ENCODE measurements at regions not wholly inside any gene's neighbourhood (a gene's known extent, or its start where the extent isn't known, plus 50 kb on each side); places are given as distances from the start of the nearest gene placed in this dataset.
"Not testable (repeated sequence)": the region's sequence is repeated elsewhere in the genome, so short reads cannot be mapped to it uniquely, and the experiment has no call there.

DNA sequence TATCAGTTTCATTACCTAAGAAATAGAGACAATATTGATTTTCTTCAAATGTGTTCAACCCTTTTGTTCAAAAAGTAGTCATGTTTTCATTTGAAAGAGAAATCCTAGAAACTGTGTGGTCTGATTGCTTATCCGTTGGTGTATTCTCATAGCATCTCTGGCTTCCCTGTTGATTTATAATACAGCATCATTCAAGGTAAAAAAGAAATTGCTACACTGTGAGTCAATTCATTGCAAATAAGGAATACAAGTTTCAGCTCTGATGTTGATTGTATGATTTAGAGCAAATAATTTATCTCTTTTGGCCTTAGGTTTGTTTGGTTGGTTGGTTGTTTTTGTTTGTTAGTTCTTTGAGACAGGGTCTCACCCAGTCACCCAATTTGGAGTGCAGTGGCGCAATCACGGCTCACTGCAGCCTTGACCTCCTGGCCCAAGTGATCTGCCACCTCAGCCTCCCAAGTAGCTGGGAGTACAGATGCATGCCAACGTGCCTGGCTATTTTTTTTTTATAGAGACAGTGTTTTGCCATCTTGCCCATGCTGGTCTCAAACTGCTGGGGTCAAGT lies 185.5 kb upstream of the TNFAIP3 start:
- no peak overlapping the region for H3K4me3 Mint-ChIP-seq
- peaks cover 65% of the 10 kb centered on the region for H3K4me1 Mint-ChIP-seq (ENCODE audit: low read depth)
- peak overlapping the region; percentile 75 for H3K27ac Mint-ChIP-seq
- CTCF ChIA-PET: interaction anchor here (0.7 to 2.4 kb wide), 9 partner anchors 12 to 323 kb away, joined by 3 to 24 read pairs (median 5); partner anchors contain the start of gene TNFAIP3
- H3K9me3 Mint-ChIP-seq: peaks cover 5% of the 10 kb centered on the region
- POLR2A ChIA-PET: interaction anchor here (0.5 to 2.4 kb wide), 12 partner anchors 9 to 190 kb away, joined by 3 to 43 read pairs (median 6); partner anchors contain the start of gene TNFAIP3
- H3K27me3 Mint-ChIP-seq: peaks cover 2% of the 10 kb centered on the region
- intact Hi-C loops (cut with micrococcal nuclease): loop anchor here (1.0 kb wide), 3 partner anchors 24 to 185 kb away; no protein-coding TSS in a partner anchor
- peaks cover 2% of the 10 kb centered on the region for H3K36me3 Mint-ChIP-seq
- DNase-seq: no peak

DNA sequence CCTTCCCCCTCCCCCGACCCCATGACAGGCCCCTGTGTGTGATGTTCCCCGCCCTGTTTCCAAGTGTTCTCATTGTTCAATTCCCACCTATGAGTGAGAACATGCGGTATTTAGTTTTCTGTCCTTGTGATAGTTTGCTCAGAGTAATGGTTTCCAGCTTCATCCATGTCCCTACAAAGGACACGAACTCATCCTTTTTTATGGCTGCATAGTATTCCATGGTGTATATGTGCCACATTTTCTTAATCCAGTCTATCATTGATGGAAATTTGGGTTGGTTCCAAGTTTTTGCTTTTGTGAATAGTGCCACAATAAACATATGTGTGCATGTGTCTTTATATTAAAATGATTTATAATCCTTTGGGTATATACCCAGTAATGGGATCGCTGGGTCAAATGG lies 184.4 kb upstream of the TNFAIP3 start:
- H3K4me3 Mint-ChIP-seq; H3K27ac Mint-ChIP-seq; DNase-seq; H3K27me3 Mint-ChIP-seq; H3K9me3 Mint-ChIP-seq; intact Hi-C loops (cut with micrococcal nuclease); H3K36me3 Mint-ChIP-seq: not testable (repeated sequence)
- CTCF ChIA-PET: interaction anchor here (2.4 kb wide), 1 partner anchor 15 kb away, joined by 24 read pairs; no protein-coding TSS in a partner anchor
- POLR2A ChIA-PET: interaction anchor here (2.4 kb wide), 1 partner anchor 15 kb away, joined by 43 read pairs; no protein-coding TSS in a partner anchor
- H3K4me1 Mint-ChIP-seq (ENCODE audit: low read depth): peaks cover 64% of the 10 kb centered on the region

DNA sequence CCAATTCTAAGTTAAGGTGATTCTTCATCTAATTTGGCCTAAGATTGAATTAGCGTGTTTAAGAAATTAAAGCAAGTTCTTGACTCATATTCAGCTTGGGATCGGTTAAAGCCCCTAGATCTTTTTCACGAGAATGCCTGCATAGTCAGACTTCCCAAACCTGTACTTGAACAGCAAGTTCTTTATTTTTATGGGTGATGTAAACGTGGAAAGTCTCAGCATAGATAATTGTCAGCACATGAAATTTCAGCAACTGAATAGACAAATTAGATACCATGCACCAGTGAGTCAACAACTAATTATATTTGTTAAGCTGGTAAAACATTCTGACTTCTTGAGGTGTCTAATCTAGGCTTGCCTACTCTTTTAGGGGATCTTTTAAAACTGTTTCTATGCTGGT lies 183.1 kb upstream of the TNFAIP3 start:
- peaks cover 2% of the 10 kb centered on the region for H3K27me3 Mint-ChIP-seq
- H3K9me3 Mint-ChIP-seq: peaks cover 5% of the 10 kb centered on the region
- intact Hi-C loops (cut with micrococcal nuclease): no loop called here
- ChIA-PET POLR2A (no interaction called here), CTCF (no interaction called here)
- peaks cover 61% of the 10 kb centered on the region for H3K4me1 Mint-ChIP-seq (ENCODE audit: low read depth)
- H3K27ac Mint-ChIP-seq: no peak overlapping the region
- H3K4me3 Mint-ChIP-seq: no peak overlapping the region
- H3K36me3 Mint-ChIP-seq: peaks cover 2% of the 10 kb centered on the region
- DNase-seq: no peak

DNA sequence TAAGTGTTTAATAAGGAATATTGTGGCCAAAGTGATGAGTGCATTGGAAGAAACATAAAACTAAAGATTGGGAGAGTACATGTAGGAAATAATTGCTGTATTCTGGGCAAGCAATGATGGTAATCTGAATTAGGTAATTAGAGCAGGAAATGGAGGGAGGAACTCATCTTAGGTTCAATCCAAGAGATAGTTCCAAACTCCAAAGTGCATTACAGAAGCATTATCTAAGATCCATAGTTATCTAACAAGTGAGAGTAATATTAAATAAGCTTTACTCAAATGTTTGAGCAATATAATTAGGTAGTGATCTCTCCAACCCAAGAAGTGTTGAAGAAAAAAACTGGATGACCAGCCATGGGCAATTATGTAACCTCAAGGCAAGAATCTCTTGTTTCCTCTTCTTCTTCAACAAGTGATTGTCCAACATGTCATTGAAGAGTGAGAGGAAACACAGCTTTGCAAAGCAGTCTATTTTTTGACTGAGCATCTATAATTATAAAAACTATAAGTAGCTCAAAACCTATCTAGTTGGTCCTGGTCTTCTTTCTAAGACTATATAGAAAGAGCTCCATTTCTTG lies 181.2 kb upstream of the TNFAIP3 start:
- ChIA-PET CTCF (interaction anchor here (0.8 to 1.2 kb wide), 4 partner anchors 13 to 592 kb away, joined by 3 read pairs; no protein-coding TSS in a partner anchor), POLR2A (no interaction called here)
- Mint-ChIP-seq H3K27me3 (peaks cover 2% of the 10 kb centered on the region), H3K9me3 (peaks cover 5% of the 10 kb centered on the region), H3K36me3 (peaks cover 2% of the 10 kb centered on the region), H3K4me3 (no peak overlapping the region), H3K27ac (no peak overlapping the region), H3K4me1 (ENCODE audit: low read depth) (peaks cover 50% of the 10 kb centered on the region)
- intact Hi-C loops (cut with micrococcal nuclease): no loop called here
- no peak for DNase-seq

DNA sequence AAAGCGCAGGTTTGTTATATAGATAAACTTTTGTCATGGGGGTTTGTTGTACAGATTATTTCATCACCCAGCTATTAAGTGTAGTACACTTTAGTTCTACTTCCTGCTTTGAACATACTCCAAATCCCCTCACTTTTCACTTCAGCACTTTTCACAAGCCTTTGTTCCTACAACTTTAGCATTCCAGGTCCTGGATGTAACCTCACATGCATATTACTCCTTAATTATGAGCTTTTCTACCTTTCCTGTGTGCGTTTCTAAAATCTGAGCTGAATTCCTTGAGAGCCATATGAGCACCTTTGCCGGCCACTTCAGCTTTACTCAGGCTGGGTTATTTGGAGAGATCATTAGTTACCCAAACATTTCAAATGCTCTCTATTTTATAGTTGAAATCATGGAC lies 179.2 kb upstream of the TNFAIP3 start:
- Mint-ChIP-seq H3K27me3 (peaks cover 2% of the 10 kb centered on the region), H3K9me3 (no peaks in the 10 kb centered on the region), H3K36me3 (peaks cover 2% of the 10 kb centered on the region), H3K4me1 (ENCODE audit: low read depth) (peaks cover 37% of the 10 kb centered on the region), H3K27ac (peak overlapping the region; percentile 84), H3K4me3 (no peak overlapping the region)
- CTCF ChIA-PET: interaction anchor here (0.8 to 2.5 kb wide), 6 partner anchors 9 to 317 kb away, joined by 3 to 14 read pairs (median 3); no protein-coding TSS in a partner anchor
- POLR2A ChIA-PET: interaction anchor here (1.1 to 2.7 kb wide), 6 partner anchors 9 to 180 kb away, joined by 4 to 16 read pairs (median 6); partner anchors contain the start of gene TNFAIP3
- DNase-seq: no peak
- intact Hi-C loops (cut with micrococcal nuclease): loop anchor here (1.0 kb wide), 1 partner anchor 11 kb away; no protein-coding TSS in a partner anchor

DNA sequence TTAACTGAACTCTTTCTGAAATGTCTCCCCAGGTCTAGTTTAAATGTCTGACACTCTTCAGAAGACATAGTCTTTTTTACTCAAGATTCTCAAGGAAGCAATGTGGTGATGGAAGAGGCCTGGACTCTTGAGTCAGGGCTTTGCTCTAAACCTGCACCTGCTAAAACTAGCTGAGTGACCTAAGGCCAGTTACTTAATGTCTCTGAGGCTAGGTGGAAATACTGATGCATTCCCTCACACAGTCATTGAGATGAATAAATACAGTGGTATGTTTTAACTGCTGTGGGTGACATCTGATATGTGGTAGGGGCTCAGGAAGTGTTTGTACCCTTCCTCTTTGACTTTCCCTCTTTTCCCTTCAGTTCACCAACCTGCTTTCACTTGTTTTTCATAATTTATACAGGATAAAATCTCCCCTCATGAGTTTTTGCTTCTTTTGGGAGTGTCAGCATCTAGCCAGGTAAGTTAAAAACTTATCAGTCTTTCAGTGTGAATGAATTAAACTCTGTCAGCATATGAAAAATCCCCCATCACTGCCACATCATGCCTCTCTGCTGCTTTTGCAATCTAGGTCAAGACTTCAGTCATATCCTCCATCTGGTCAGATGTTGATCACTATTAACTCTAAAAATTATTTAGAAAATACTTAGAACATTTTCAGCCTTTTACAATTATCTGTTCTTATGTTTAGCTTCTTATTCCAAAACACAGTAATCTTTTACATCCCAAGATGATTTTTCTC lies 178.7 kb upstream of the TNFAIP3 start:
- DNase-seq: no peak
- Mint-ChIP-seq H3K27me3 (peaks cover 4% of the 10 kb centered on the region), H3K9me3 (no peaks in the 10 kb centered on the region), H3K27ac (peak overlapping the region; percentile 84), H3K36me3 (no peaks in the 10 kb centered on the region), H3K4me1 (ENCODE audit: low read depth) (peaks cover 40% of the 10 kb centered on the region), H3K4me3 (no peak overlapping the region)
- ChIA-PET POLR2A (interaction anchor here (1.1 to 2.7 kb wide), 6 partner anchors 9 to 179 kb away, joined by 4 to 16 read pairs (median 6); partner anchors contain the start of gene TNFAIP3), CTCF (interaction anchor here (0.8 to 2.5 kb wide), 7 partner anchors 10 to 316 kb away, joined by 3 to 14 read pairs (median 3); partner anchors contain the start of gene TNFAIP3)
- intact Hi-C loops (cut with micrococcal nuclease): loop anchor here (1.0 kb wide), 1 partner anchor 11 kb away; no protein-coding TSS in a partner anchor

DNA sequence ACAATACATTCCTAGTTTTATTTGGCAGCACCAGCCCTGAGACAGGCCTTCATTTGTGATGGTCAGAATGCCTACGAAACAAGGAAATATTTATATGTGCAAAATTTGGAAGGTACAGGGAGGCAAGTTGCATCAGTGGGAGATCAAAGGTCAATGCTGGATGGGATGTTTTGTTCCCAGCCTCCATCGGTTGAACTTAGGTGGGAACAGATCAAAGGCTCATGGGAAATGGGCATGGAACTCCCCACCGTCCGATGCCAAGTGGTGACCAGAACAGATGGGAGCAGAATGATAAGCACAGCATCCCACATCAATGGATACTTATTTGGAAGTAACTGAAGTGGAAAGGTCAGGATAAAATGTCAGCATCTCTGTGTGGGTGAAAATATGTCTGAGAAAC lies 177.7 kb upstream of the TNFAIP3 start:
- no peak overlapping the region for H3K4me3 Mint-ChIP-seq
- POLR2A ChIA-PET: interaction anchor here (2.7 kb wide), 1 partner anchor 10 kb away, joined by 16 read pairs; no protein-coding TSS in a partner anchor
- H3K4me1 Mint-ChIP-seq (ENCODE audit: low read depth): peaks cover 45% of the 10 kb centered on the region
- H3K36me3 Mint-ChIP-seq: no peaks in the 10 kb centered on the region
- intact Hi-C loops (cut with micrococcal nuclease): no loop called here
- peaks cover 4% of the 10 kb centered on the region for H3K27me3 Mint-ChIP-seq
- no peaks in the 10 kb centered on the region for H3K9me3 Mint-ChIP-seq
- H3K27ac Mint-ChIP-seq: peak overlapping the region; percentile 84
- CTCF ChIA-PET: interaction anchor here (2.5 kb wide), 1 partner anchor 9 kb away, joined by 14 read pairs; no protein-coding TSS in a partner anchor
- no peak for DNase-seq

DNA sequence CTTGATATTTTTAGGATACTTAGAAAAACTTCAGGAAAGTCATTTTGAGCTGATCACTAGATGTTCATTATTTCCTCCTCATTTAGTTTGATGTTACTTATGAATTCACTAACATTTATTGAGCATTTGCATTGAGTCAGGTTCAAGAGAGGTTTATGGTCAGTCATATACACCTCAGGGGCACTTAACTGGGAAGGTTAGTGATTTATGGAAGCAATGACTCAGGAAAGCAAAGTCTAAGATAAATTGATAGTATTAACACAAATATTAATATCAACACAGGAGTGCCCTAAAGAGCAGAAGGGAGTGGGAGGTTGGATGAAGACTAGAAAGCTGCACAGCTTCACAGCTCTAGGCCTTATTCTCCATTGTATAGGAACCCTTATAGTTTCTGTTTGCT lies 177.0 kb upstream of the TNFAIP3 start:
- Mint-ChIP-seq H3K9me3 (no peaks in the 10 kb centered on the region), H3K4me1 (ENCODE audit: low read depth) (peaks cover 40% of the 10 kb centered on the region), H3K27ac (no peak overlapping the region), H3K27me3 (peaks cover 4% of the 10 kb centered on the region), H3K36me3 (no peaks in the 10 kb centered on the region), H3K4me3 (no peak overlapping the region)
- no peak for DNase-seq
- intact Hi-C loops (cut with micrococcal nuclease): no loop called here
- ChIA-PET POLR2A (interaction anchor here (2.0 kb wide), 1 partner anchor 9 kb away, joined by 7 read pairs; no protein-coding TSS in a partner anchor), CTCF (no interaction called here)

DNA sequence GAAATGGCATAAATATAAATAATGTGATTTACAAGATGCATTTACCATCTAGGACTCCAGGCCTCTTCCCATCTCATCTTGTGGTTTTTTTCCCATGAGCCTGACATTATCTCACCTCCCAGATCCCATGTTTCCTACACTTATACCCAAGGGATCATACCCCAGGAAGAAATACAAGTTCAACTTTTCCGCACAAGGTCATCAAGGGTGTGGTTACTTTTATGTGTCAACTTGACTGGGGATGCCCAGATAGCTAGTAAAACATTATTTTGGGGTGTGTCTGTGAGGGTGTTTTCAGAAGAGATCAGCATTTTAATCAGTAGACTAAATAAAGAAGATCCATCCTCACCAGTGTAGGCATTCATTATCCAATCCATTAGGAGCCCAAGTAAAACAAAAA lies 176.3 kb upstream of the TNFAIP3 start:
- no peak for DNase-seq
- Mint-ChIP-seq H3K36me3 (no peaks in the 10 kb centered on the region), H3K27me3 (peaks cover 4% of the 10 kb centered on the region), H3K4me3 (no peak overlapping the region), H3K27ac (no peak overlapping the region), H3K4me1 (ENCODE audit: low read depth) (peaks cover 45% of the 10 kb centered on the region), H3K9me3 (no peaks in the 10 kb centered on the region)
- ChIA-PET CTCF (interaction anchor here (0.6 to 1.6 kb wide), 3 partner anchors 58 to 425 kb away, joined by 3 to 4 read pairs (median 3); no protein-coding TSS in a partner anchor), POLR2A (interaction anchor here (2.0 kb wide), 1 partner anchor 10 kb away, joined by 7 read pairs; no protein-coding TSS in a partner anchor)
- intact Hi-C loops (cut with micrococcal nuclease): no loop called here

DNA sequence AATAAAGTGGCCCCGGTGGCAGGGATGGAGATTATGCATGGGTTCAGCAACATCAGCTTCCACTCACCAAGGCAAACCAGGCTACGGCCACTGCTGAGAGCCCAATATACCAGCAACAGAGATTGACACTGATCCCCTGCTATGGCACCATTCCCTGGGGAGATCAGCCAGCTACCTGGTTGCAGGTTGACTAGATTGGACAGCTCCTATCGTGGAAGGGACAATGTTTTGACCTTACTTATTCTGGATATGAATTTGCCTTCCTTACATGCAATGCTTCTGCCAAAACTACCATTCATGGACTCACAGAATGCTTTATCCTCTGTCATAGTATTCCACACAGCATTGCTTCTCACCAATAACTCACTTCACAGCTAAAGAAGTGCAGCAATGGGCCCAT lies 174.8 kb upstream of the TNFAIP3 start:
- DNase-seq: no peak
- H3K36me3 Mint-ChIP-seq: no peaks in the 10 kb centered on the region
- H3K4me3 Mint-ChIP-seq: no peak overlapping the region
- H3K27me3 Mint-ChIP-seq: peaks cover 1% of the 10 kb centered on the region
- no peaks in the 10 kb centered on the region for H3K9me3 Mint-ChIP-seq
- peaks cover 43% of the 10 kb centered on the region for H3K4me1 Mint-ChIP-seq (ENCODE audit: low read depth)
- POLR2A ChIA-PET: no interaction called here
- intact Hi-C loops (cut with micrococcal nuclease): no loop called here
- H3K27ac Mint-ChIP-seq: no peak overlapping the region
- CTCF ChIA-PET: interaction anchor here (0.7 to 3.0 kb wide), 3 partner anchors 12 to 424 kb away, joined by 3 to 11 read pairs (median 4); no protein-coding TSS in a partner anchor

DNA sequence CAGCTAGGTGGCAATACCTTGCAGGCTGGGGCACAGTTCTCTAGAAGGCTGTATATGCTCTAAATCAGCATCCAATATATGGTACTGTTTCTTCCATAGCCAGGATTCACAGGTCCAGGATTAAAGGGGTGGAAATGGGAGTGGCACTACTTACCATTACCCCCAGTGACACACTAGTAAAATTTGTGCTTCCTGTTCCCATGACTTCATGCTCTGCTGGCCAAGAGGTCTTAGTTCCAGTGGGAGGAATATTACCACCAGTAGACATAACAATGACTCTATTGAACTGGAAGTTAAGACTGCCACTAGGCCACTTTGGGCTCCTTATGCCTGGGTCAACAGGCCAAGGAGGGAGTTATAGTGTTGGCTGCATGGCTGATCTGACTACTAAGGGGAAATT lies 174.3 kb upstream of the TNFAIP3 start:
- Mint-ChIP-seq H3K36me3 (no peaks in the 10 kb centered on the region), H3K4me1 (ENCODE audit: low read depth) (peaks cover 44% of the 10 kb centered on the region), H3K27ac (no peak overlapping the region), H3K9me3 (no peaks in the 10 kb centered on the region), H3K4me3 (no peak overlapping the region), H3K27me3 (peaks cover 1% of the 10 kb centered on the region)
- intact Hi-C loops (cut with micrococcal nuclease): no loop called here
- DNase-seq: no peak
- ChIA-PET CTCF (interaction anchor here (0.7 to 3.0 kb wide), 2 partner anchors 12 to 14 kb away, joined by 3 to 11 read pairs; no protein-coding TSS in a partner anchor), POLR2A (no interaction called here)

All from activated CD4-positive, alpha-beta memory T cell treated with anti-CD3 and anti-CD28 coated beads for 36 hours (primary cell).